H1 (cell line): ENCODE measurements at regions not wholly inside any gene's neighbourhood (a gene's known extent, or its start where the extent isn't known, plus 50 kb on each side); places are given as distances from the start of the nearest gene placed in this dataset.

ENCODE experiments used
- BRCA1 ChIP-seq: IDR thresholded peaks from 2 replicates; pipeline ENCODE4 v1.6.1; 2012; ENCODE audit warnings: low read depth, low read length, improper control_type of control experiment
- CBX8 ChIP-seq: fragments of 300-800, 300-1000 bp; sonication (generic); IDR thresholded peaks from 2 replicates; pipeline ENCODE4 v1.7.1; 2016; ENCODE audit warnings: low read depth, low read length, borderline replicate concordance
- EZH2 ChIP-seq: fragments of 200-600 bp; sonication (generic); IDR thresholded peaks from 2 replicates; pipeline ENCODE4 v1.7.1; 2012; ENCODE audit warnings: low read depth, mild to moderate bottlenecking, moderate library complexity, low read length, inconsistent platforms; ENCODE audit not compliant: severe bottlenecking
- GTF2F1 ChIP-seq: IDR thresholded peaks from 2 replicates; pipeline ENCODE4 v1.6.1; 2012; ENCODE audit warnings: low read depth, low read length, improper control_type of control experiment, borderline replicate concordance
- RFX5 ChIP-seq: IDR thresholded peaks from 2 replicates; pipeline ENCODE4 v1.6.1; 2011; ENCODE audit warnings: low read depth, low read length, improper control_type of control experiment, borderline replicate concordance
- SP2 ChIP-seq: IDR thresholded peaks from 2 replicates; pipeline ENCODE4 v1.6.1; 2012; ENCODE audit warnings: mild to moderate bottlenecking, low read length, inconsistent platforms
- SUZ12 ChIP-seq: fragments of 200-600 bp; sonication (generic); IDR thresholded peaks from 2 replicates; pipeline ENCODE4 v1.6.1; 2012; ENCODE audit warnings: mild to moderate bottlenecking, inconsistent platforms, low read length, moderate library complexity, mixed read lengths
- TF ChIP-seq, protein P1 (sequence below): IDR thresholded peaks from 2 replicates; pipeline ENCODE4 v1.6.1; 2012; ENCODE audit warnings: low read length, inconsistent platforms
- TF ChIP-seq, protein P2 (sequence below): IDR thresholded peaks from 2 replicates; pipeline ENCODE4 v1.6.1; 2012; ENCODE audit warnings: inconsistent platforms

DNA sequence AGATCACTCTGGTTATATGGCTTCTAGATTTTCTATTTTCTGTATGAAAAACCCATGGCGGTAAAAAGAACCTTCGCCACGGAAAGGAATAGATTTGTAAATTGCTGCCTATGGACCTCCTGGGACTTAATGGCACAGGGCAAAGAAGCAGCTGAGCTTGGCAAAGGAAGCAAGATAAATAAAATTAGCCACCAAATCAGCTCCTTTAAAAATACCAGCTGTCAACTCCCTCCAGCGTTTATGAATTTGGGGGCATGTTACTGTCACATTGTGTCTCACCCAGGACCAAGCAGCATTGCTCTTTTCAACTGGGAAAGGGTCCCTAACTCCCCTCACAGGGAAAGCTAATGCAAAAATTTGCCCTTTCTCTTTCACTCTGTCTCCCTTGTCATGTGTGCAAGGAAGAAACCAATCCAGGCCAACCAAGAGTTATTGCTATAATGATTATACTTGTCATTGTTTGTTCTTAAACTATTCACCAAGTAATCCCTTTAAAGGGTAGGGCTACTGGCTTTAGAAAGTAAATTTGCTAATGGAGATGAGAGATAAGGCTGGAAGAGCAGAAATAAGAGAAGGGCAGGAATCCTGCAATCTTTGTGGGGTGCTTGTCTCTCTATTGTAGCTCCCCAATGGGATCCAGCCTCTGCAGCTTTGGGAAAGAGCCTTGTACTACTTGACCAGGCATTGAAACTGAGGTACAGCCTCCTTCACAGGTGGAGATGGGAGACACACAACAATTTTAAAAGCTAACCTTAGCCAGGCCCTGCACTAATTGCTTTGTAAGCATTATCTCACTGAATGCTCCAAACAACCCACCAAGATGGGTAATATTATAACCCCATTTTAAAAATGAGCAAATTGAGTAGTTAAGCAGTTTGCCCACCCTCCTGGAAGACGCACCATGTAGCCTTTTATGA is 119.1 kb upstream of the KLF7 start (continued):
- TF ChIP-seq, protein P1, sequence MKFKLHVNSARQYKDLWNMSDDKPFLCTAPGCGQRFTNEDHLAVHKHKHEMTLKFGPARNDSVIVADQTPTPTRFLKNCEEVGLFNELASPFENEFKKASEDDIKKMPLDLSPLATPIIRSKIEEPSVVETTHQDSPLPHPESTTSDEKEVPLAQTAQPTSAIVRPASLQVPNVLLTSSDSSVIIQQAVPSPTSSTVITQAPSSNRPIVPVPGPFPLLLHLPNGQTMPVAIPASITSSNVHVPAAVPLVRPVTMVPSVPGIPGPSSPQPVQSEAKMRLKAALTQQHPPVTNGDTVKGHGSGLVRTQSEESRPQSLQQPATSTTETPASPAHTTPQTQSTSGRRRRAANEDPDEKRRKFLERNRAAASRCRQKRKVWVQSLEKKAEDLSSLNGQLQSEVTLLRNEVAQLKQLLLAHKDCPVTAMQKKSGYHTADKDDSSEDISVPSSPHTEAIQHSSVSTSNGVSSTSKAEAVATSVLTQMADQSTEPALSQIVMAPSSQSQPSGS = no peak
- TF ChIP-seq, protein P2, sequence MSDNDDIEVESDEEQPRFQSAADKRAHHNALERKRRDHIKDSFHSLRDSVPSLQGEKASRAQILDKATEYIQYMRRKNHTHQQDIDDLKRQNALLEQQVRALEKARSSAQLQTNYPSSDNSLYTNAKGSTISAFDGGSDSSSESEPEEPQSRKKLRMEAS = no peak
- TF ChIP-seq GTF2F1 (no peak), CBX8 (no peak), RFX5 (no peak), SUZ12 (no peak), SP2 (no peak), BRCA1 (no peak), EZH2 (no peak)
- TF ChIP-seq, all 59 proteins: peak for 0
